HCT116 (cell line): ENCODE measurements at regions not wholly inside any gene's neighbourhood (a gene's known extent, or its start where the extent isn't known, plus 50 kb on each side); places are given as distances from the start of the nearest gene placed in this dataset.

ENCODE experiments used
- ATAC-seq: fragments of 200-7000 bp; cut with Tn5 transposase; 2 replicates; pipeline ENCODE4 v1.9.1; 2020; ENCODE audit warnings: mild to moderate bottlenecking, moderate library complexity
- BruUV-seq: library from RNA; stranded (reverse); fragments of 400-500 nt; replicated peaks from 2 replicates; lab custom pipeline; 2021; lab: Mats Ljungman, UMichigan
- CTCF ChIA-PET: fragments of 300-600 bp; sonication (Branson Sonifier 250); formaldehyde crosslinking; loops from one replicate; lab custom pipeline; 2021; ENCODE audit warnings: antibody characterized with exemption; lab: Charles Lee
- POLR2A ChIA-PET: fragments of 300-600, 350-600 bp; sonication (Branson Sonifier 250); formaldehyde crosslinking; loops from one replicate; lab custom pipeline; 2021; ENCODE audit warnings: antibody characterized with exemption; lab: Charles Lee
- RAD21 ChIA-PET, 2 experiments: fragments of 300-600 bp; sonication (Branson Sonifier 250); formaldehyde crosslinking; loops; one replicate each; lab custom pipeline; 2023; ENCODE audit warnings: low total read pairs in 2 of 2; ENCODE audit not compliant: uncharacterized antibody in 2 of 2, unreplicated experiment in 2 of 2, low non-redundant PET in 1 of 2; lab: Charles Lee
- DNase-seq: peaks from one replicate; pipeline ENCODE4 v3.0.0-alpha.2; 2010; ENCODE audit warnings: low read depth, low spot score
- H2AFZ ChIP-seq: fragments of 200-600 bp; shearing (Covaris generic), sonication (generic); 2 replicates; pipeline ENCODE4 v1.6.1; 2017; ENCODE audit warnings: low read depth, mixed run types, mixed read lengths, antibody characterized with exemption, low read length; ENCODE audit not compliant: poor library complexity, severe bottlenecking
- H3K27ac ChIP-seq: 2 replicates; pipeline ENCODE4 v1.5.1; 2012; ENCODE audit warnings: low read depth, low read length
- H3K27me3 ChIP-seq: fragments of 200-600 bp; sonication (generic); 2 replicates; pipeline ENCODE4 v1.6.1; 2016; ENCODE audit warnings: mixed run types, low read length, mixed read lengths; ENCODE audit not compliant: insufficient read depth
- H3K36me3 ChIP-seq, 2 experiments: fragments of 200-500 bp in 1 of 2; fragments of 200-600 bp in 1 of 2; sonication (Bioruptor generic) in 1 of 2; sonication (generic) in 1 of 2; 2 replicates each; pipeline versions ENCODE4 v1.5.1 to v1.6.1; 2014 to 2016; ENCODE audit warnings: low read length in 2 of 2, inconsistent platforms in 1 of 2, mixed read lengths in 1 of 2, mixed run types in 1 of 2; ENCODE audit not compliant: insufficient read depth in 2 of 2, control insufficient read depth in 1 of 2
- H3K4me1 ChIP-seq, 2 experiments: fragments of 200-600 bp in 1 of 2; sonication (generic) in 1 of 2; 2 replicates each; pipeline versions ENCODE4 v1.5.1 to v1.6.1; 2012 to 2017; ENCODE audit warnings: low read length in 2 of 2, inconsistent platforms in 1 of 2, mild to moderate bottlenecking in 1 of 2, mixed read lengths in 1 of 2, mixed run types in 1 of 2, moderate library complexity in 1 of 2; ENCODE audit not compliant: insufficient read depth in 2 of 2, control insufficient read depth in 1 of 2
- H3K4me2 ChIP-seq: fragments of 200-600 bp; sonication (generic); 2 replicates; pipeline ENCODE4 v1.6.1; 2017; ENCODE audit warnings: mixed run types, low read length, mixed read lengths
- H3K4me3 ChIP-seq, 2 experiments: fragments of 200-600 bp in 1 of 2; sonication (generic) in 1 of 2; replicated peaks in 1 of 2; 2 replicates each; pipeline ENCODE4 v1.5.1; 2011 to 2016; ENCODE audit warnings: low read length in 2 of 2, control low read depth in 1 of 2, low read depth in 1 of 2, mild to moderate bottlenecking in 1 of 2, mixed read lengths in 1 of 2, mixed run types in 1 of 2
- H3K79me2 ChIP-seq: fragments of 200-600 bp; sonication (generic); 2 replicates; pipeline ENCODE4 v1.6.1; 2017; ENCODE audit warnings: mild to moderate bottlenecking, mixed run types, low read length, moderate library complexity, mixed read lengths; ENCODE audit not compliant: insufficient read depth
- H3K9ac ChIP-seq: fragments of 200-600 bp; sonication (generic); 2 replicates; pipeline ENCODE4 v1.6.1; 2016; ENCODE audit warnings: low read length, mixed read lengths
- H3K9me2 ChIP-seq: fragments of 200-600 bp; sonication (generic), shearing (Covaris generic); 2 replicates; pipeline ENCODE4 v1.6.1; 2017; ENCODE audit warnings: mixed run types, mild to moderate bottlenecking, moderate library complexity; ENCODE audit not compliant: insufficient read depth
- H3K9me3 ChIP-seq, 2 experiments: fragments of 200-500 bp in 1 of 2; fragments of 200-600 bp in 1 of 2; sonication (Bioruptor generic) in 1 of 2; sonication (generic) in 1 of 2; 2 replicates each; pipeline ENCODE4 v1.6.1; 2014 to 2017; ENCODE audit warnings: low read length in 2 of 2, mixed read lengths in 2 of 2, inconsistent platforms in 1 of 2, low read depth in 1 of 2, mild to moderate bottlenecking in 1 of 2, mixed run types in 1 of 2, moderate library complexity in 1 of 2; ENCODE audit not compliant: control insufficient read depth in 1 of 2, insufficient read depth in 1 of 2
- H4K20me1 ChIP-seq: fragments of 200-600 bp; sonication (generic), shearing (Covaris generic); 2 replicates; pipeline ENCODE4 v1.6.1; 2017; ENCODE audit warnings: mixed run types, mild to moderate bottlenecking, moderate library complexity; ENCODE audit not compliant: insufficient read depth
- ATF3 ChIP-seq: IDR thresholded peaks from 2 replicates; pipeline ENCODE4 v1.6.1; 2012
- CBX3 ChIP-seq: IDR thresholded peaks from 2 replicates; pipeline ENCODE4 v1.6.1; 2012; ENCODE audit warnings: low read depth
- CEBPB ChIP-seq: IDR thresholded peaks from 2 replicates; pipeline ENCODE4 v1.6.1; 2012; ENCODE audit warnings: low read depth
- CTCF ChIP-seq, 3 experiments: fragments of 200-600 bp in 1 of 3; sonication (generic) in 1 of 3; IDR thresholded peaks in 2 of 3; conservative IDR thresholded peaks in 1 of 3; 2 replicates each; pipeline ENCODE4 v1.5.1; 2012 to 2017; ENCODE audit warnings: low read depth in 2 of 3, low read length in 2 of 3, antibody characterized with exemption in 1 of 3, borderline replicate concordance in 1 of 3, control low read depth in 1 of 3, mild to moderate bottlenecking in 1 of 3, mixed read lengths in 1 of 3, mixed run types in 1 of 3, moderate library complexity in 1 of 3; ENCODE audit not compliant: insufficient read depth in 1 of 3
- EGR1 ChIP-seq: IDR thresholded peaks from 2 replicates; pipeline ENCODE4 v1.6.1; 2012; ENCODE audit warnings: low read depth
- ELF1 ChIP-seq: IDR thresholded peaks from 2 replicates; pipeline ENCODE4 v1.6.1; 2012; ENCODE audit warnings: low read depth, borderline replicate concordance
- EZH2 ChIP-seq: fragments of 200-600 bp; sonication (generic); IDR thresholded peaks from 2 replicates; pipeline ENCODE4 v1.6.1; 2017; ENCODE audit warnings: antibody characterized with exemption, mixed run types
- FOSL1 ChIP-seq: IDR thresholded peaks from 2 replicates; pipeline ENCODE4 v1.6.1; 2012; ENCODE audit warnings: low read depth
- JUND ChIP-seq: IDR thresholded peaks from 2 replicates; pipeline ENCODE4 v1.6.1; 2012
- MAX ChIP-seq: IDR thresholded peaks from 2 replicates; pipeline ENCODE4 v1.6.1; 2012
- POLR2AphosphoS5 ChIP-seq: IDR thresholded peaks from 2 replicates; pipeline ENCODE4 v1.6.1; 2011; ENCODE audit warnings: mild to moderate bottlenecking, low read depth, low read length, moderate library complexity
- SP1 ChIP-seq: IDR thresholded peaks from 2 replicates; pipeline ENCODE4 v1.6.1; 2012; ENCODE audit warnings: low read depth
- SRF ChIP-seq: IDR thresholded peaks from 2 replicates; pipeline ENCODE4 v1.6.1; 2012; ENCODE audit warnings: low read depth
- TCF7L2 ChIP-seq: IDR thresholded peaks from 2 replicates; pipeline ENCODE4 v1.7.0; 2011; ENCODE audit warnings: borderline replicate concordance, inconsistent platforms; ENCODE audit not compliant: insufficient read depth, insufficient read length; ENCODE audit errors: extremely low read depth
- YY1 ChIP-seq: IDR thresholded peaks from 2 replicates; pipeline ENCODE4 v1.6.1; 2011; ENCODE audit warnings: low read length, low read depth, moderate library complexity, mild to moderate bottlenecking; ENCODE audit not compliant: insufficient replicate concordance; ENCODE audit errors: extremely low read depth
- ZBTB33 ChIP-seq: IDR thresholded peaks from 2 replicates; pipeline ENCODE4 v1.6.1; 2011; ENCODE audit warnings: mild to moderate bottlenecking, low read length, moderate library complexity; ENCODE audit not compliant: insufficient replicate concordance; ENCODE audit errors: extremely low read depth
- ZFX ChIP-seq: fragments of 450-650 bp; IDR thresholded peaks from 2 replicates; pipeline ENCODE4 v1.6.1; 2017
- intact Hi-C: fragments of 100-400 bp; cut with micrococcal nuclease; formaldehyde crosslinking; loops from 2 replicates; pipeline ENCODE4 v1.10.0; 2022

GRCh38 chr5:91443023-91443422, 59.9 kb upstream of the ARRDC3 start:
- Histone ChIP-seq H3K27ac (no peak overlapping the region), H3K9ac (no peak overlapping the region), H3K4me1 (peaks cover 0 to 5% of the 10 kb centered on the region in 2 experiments; a peak in 1 of 4 replicates), H3K9me3 (no peaks in the 10 kb centered on the region), H3K4me2 (no peak overlapping the region), H3K36me3 (no peaks in the 10 kb centered on the region), H2AFZ (no peak overlapping the region), H3K79me2 (no peaks in the 10 kb centered on the region), H3K4me3 (no peak overlapping the region), H3K9me2 (no peaks in the 10 kb centered on the region), H4K20me1 (no peaks in the 10 kb centered on the region), H3K27me3 (no peaks in the 10 kb centered on the region)
- BruUV-seq, result no TSS peak
- intact Hi-C loops, result no loop called here
- ATAC-seq (no peak), DNase-seq (no peak)
- TF ChIP-seq EZH2, result no peak
- no peak for TF ChIP-seq CEBPB
- TF ChIP-seq SRF, result no peak
- TF ChIP-seq ATF3, result no peak
- TF ChIP-seq JUND, result no peak
- no peak for TF ChIP-seq FOSL1
- TF ChIP-seq ELF1, result no peak
- no peak for TF ChIP-seq ZBTB33
- TF ChIP-seq POLR2AphosphoS5, result no peak
- no peak for TF ChIP-seq CTCF (IDR thresholded peaks at IDR 0.05 in 2 of 3, conservative IDR thresholded peaks at IDR 0.05 in 1 of 3; ENCODE audit: borderline replicate concordance in 1 of 3, insufficient read depth in 1 of 3, low read depth in 2 of 3, low read length in 2 of 3)
- TF ChIP-seq ZFX, result no peak
- no peak for TF ChIP-seq MAX
- TF ChIP-seq YY1, result no peak
- TF ChIP-seq CBX3, result no peak
- no peak for TF ChIP-seq EGR1
- no peak for TF ChIP-seq TCF7L2
- no peak for TF ChIP-seq SP1
- ChIA-PET CTCF (no interaction called here), POLR2A (no interaction called here), RAD21 (interaction anchor here in 1 of 2 experiments (0.6 kb wide), 1 partner anchor 53 kb away, joined by 4 read pairs; no protein-coding TSS in a partner anchor)
